Mammary epithelial cell (primary cell): ENCODE measurements at regions not wholly inside any gene's neighbourhood (a gene's known extent, or its start where the extent isn't known, plus 50 kb on each side); places are given as distances from the start of the nearest gene placed in this dataset.

Experiments
- EZH2 ChIP-seq: IDR thresholded peaks from 2 replicates; pipeline ENCODE4 v1.6.1; 2012; ENCODE audit warnings: low read length, inconsistent platforms, borderline replicate concordance
- TF ChIP-seq, protein P1 (sequence below), 2 donors: IDR thresholded peaks in 1 of 2; conservative IDR thresholded peaks in 1 of 2; 2 replicates each; pipeline ENCODE4 v1.5.1; 2011 to 2012; ENCODE audit warnings: inconsistent platforms in 2 of 2, low read length in 2 of 2, mild to moderate bottlenecking in 2 of 2, control low read depth in 1 of 2, low read depth in 1 of 2; ENCODE audit not compliant: insufficient read depth in 1 of 2; ENCODE audit errors: extremely low read depth in 1 of 2

DNA sequence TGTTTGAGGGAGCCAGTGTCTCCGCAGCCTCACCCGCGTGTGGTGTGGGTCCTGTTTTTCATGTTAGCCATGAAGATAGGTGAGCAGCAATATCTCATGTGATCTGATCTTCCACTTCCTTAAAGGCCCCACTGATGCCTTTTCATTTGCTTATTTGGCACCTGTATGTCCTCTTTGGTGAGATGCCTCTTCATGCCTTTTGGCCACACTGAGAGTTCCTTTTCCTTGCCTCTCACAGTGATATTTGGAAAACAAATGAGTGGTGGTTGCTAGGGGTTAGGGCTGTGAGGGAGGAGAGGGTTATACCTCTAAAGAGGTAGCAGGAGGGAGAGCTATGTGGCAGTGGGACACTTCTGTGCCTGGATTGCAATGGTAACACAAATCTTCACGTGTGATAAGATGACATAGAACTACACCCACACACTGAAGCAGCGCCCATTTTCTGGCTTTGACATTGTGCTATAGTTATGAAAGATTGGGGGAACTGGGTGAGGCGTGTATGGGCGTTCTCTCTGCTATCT lies 90.4 kb upstream of the TNS3 start:
- TF ChIP-seq, protein P1, sequence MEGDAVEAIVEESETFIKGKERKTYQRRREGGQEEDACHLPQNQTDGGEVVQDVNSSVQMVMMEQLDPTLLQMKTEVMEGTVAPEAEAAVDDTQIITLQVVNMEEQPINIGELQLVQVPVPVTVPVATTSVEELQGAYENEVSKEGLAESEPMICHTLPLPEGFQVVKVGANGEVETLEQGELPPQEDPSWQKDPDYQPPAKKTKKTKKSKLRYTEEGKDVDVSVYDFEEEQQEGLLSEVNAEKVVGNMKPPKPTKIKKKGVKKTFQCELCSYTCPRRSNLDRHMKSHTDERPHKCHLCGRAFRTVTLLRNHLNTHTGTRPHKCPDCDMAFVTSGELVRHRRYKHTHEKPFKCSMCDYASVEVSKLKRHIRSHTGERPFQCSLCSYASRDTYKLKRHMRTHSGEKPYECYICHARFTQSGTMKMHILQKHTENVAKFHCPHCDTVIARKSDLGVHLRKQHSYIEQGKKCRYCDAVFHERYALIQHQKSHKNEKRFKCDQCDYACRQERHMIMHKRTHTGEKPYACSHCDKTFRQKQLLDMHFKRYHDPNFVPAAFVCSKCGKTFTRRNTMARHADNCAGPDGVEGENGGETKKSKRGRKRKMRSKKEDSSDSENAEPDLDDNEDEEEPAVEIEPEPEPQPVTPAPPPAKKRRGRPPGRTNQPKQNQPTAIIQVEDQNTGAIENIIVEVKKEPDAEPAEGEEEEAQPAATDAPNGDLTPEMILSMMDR (conservative IDR thresholded peaks at IDR 0.05 in 1 of 2, IDR thresholded peaks at IDR 0.05 in 1 of 2; ENCODE audit: extremely low read depth in 1 of 2, insufficient read depth in 1 of 2, low read depth in 1 of 2, low read length in 2 of 2): no peak
- no peak for TF ChIP-seq EZH2
